HG02870 (cell line): ENCODE measurements at regions not wholly inside any gene's neighbourhood (a gene's known extent, or its start where the extent isn't known, plus 50 kb on each side); places are given as distances from the start of the nearest gene placed in this dataset.

ENCODE experiments used
- ATAC-seq: cut with Tn5 transposase; IDR thresholded peaks from one replicate; pipeline ENCODE4 v1.9.1; 2021; ENCODE audit warnings: mild to moderate bottlenecking, moderate library complexity; ENCODE audit not compliant: unreplicated experiment

- no peak for ATAC-seq
These were observed 237.0 kb upstream of the UBE2E3 start for GRCh38 chr2:180743401-180743800.

GRCh38 chr2:180742801-180743200 is 237.6 kb upstream of the UBE2E3 start:
- ATAC-seq, result no peak

GRCh38 chr2:180739070-180739469 is 241.3 kb upstream of the UBE2E3 start:
- ATAC-seq, result no peak

- no peak for ATAC-seq
These were observed 244.6 kb upstream of the UBE2E3 start for GRCh38 chr2:180735799-180736198.

GRCh38 chr2:180734382-180734781 is 246.0 kb upstream of the UBE2E3 start:
- ATAC-seq, result no peak

GRCh38 chr2:180733330-180733729 is 247.1 kb upstream of the UBE2E3 start:
- no peak for ATAC-seq

GRCh38 chr2:180732337-180732736 is 248.1 kb upstream of the UBE2E3 start:
- no peak for ATAC-seq

- ATAC-seq, result no peak
These were observed 249.4 kb upstream of the UBE2E3 start for GRCh38 chr2:180730976-180731375.

- no peak for ATAC-seq
These were observed 251.4 kb upstream of the UBE2E3 start for GRCh38 chr2:180728928-180729559.

GRCh38 chr2:180723712-180724111 is 256.7 kb upstream of the UBE2E3 start:
- no peak for ATAC-seq

GRCh38 chr2:180722551-180723239 is 257.7 kb upstream of the UBE2E3 start:
- ATAC-seq, result no peak

- ATAC-seq, result no peak
These were observed 259.6 kb upstream of the UBE2E3 start for GRCh38 chr2:180720829-180721228.

GRCh38 chr2:180717588-180717987 is 262.8 kb upstream of the UBE2E3 start:
- ATAC-seq, result no peak

GRCh38 chr2:180716186-180717180 is 263.9 kb upstream of the UBE2E3 start:
- ATAC-seq, result no peak

GRCh38 chr2:180715044-180715443 is 265.4 kb upstream of the UBE2E3 start:
- no peak for ATAC-seq

- ATAC-seq, result no peak
These were observed 270.8 kb upstream of the UBE2E3 start for GRCh38 chr2:180709392-180710145.

GRCh38 chr2:180707884-180708205 is 272.6 kb upstream of the UBE2E3 start:
- ATAC-seq, result no peak

- no peak for ATAC-seq
These were observed 273.1 kb upstream of the UBE2E3 start for GRCh38 chr2:180707175-180707883.

GRCh38 chr2:180706694-180707093 is 273.7 kb upstream of the UBE2E3 start:
- no peak for ATAC-seq

- ATAC-seq, result no peak
These were observed 274.9 kb upstream of the UBE2E3 start for GRCh38 chr2:180705551-180705950.
